ENCODE measurements at regions not wholly inside any gene's neighbourhood (a gene's known extent, or its start where the extent isn't known, plus 50 kb on each side); places are given as distances from the start of the nearest gene placed in this dataset.
"Not testable (repeated sequence)": the region's sequence is repeated elsewhere in the genome, so short reads cannot be mapped to it uniquely, and the experiment has no call there.

DNA sequence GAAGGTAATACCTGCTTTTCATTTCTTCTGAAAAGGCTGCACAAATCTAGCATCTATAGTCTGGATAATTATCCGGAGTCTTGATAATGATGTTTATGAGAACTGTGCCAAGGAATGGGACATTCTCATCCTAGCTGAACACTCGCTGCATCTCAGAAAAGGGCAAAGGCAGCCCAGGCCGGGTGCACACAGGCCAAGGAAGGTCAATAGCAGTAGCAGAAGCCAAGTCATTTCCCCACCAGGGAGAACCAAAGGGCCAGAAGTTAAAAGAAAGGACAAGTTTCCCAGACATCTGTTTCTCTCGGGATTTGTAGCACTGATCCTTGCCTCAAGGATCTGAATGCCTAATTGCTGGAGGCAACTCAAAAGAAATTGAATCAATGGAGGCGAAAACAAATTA is 66.1 kb upstream of the ANKRD55 start:
- ATAC-seq (ENCODE audit: insufficient number of reproducible peaks, low FRiP score, low read depth) (no peak), DNase-seq (ENCODE audit: low spot score) (no peak)
- Histone ChIP-seq H3K36me3 (no peaks in the 10 kb centered on the region), H3K27ac (no peak overlapping the region), H3K4me1 (ENCODE audit: control insufficient read depth in 1 of 2, low read depth in 2 of 2) (peaks cover 5 to 19% of the 10 kb centered on the region in 2 donors), H3K27me3 (replicated peaks; ENCODE audit: insufficient read depth) (no peaks in the 10 kb centered on the region), H3K9me3 (no peaks in the 10 kb centered on the region), H3K4me3 (no peak overlapping the region)
- TF ChIP-seq CTCF (IDR thresholded peaks at IDR 0.05): no peak

DNA sequence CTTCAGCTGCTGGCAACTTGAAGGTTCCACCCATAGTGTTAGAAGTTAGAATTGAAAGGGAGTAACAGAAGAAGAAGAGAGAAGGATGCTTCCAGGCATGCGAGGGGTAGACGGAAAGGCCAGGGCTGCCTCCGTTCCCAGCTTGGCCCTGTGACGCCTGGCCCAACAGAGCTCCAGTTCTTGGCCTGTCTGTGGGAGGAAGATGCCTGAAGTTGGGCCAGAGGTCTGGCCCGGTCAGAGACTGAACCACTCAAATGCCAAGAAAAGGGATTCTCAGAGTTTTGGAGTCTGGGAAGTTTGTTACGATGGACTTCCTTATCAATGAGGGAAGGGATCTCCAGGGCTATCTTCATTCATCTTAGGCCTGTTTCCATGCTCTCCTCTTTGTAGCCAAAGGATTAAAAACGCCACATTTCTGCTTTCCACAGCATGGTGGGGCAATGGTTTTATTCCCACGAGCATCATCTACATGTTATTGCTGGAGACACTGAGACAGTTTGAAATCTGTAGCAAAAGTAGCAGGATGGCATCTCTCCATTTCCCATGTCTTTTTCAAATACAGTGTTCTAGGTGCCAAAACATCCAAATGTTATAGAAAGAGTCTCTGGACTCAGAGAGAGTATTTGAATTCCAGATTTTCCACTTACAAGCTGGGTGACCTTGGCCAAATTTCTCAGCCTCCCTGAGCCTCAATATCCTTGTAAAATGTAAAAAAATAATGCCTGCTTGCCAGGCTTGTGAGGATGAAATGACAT is 65.4 kb upstream of the ANKRD55 start:
- TF ChIP-seq CTCF (IDR thresholded peaks at IDR 0.05): no peak
- ATAC-seq (ENCODE audit: insufficient number of reproducible peaks, low FRiP score, low read depth): no peak
- H3K4me3 ChIP-seq: no peak overlapping the region
- DNase-seq (ENCODE audit: low spot score): no peak
- H3K27ac ChIP-seq: no peak overlapping the region
- no peaks in the 10 kb centered on the region for H3K36me3 ChIP-seq
- H3K27me3 ChIP-seq (replicated peaks; ENCODE audit: insufficient read depth): no peaks in the 10 kb centered on the region
- peaks cover 5 to 19% of the 10 kb centered on the region in 2 donors for H3K4me1 ChIP-seq (ENCODE audit: control insufficient read depth in 1 of 2, low read depth in 2 of 2)
- H3K9me3 ChIP-seq: no peaks in the 10 kb centered on the region

DNA sequence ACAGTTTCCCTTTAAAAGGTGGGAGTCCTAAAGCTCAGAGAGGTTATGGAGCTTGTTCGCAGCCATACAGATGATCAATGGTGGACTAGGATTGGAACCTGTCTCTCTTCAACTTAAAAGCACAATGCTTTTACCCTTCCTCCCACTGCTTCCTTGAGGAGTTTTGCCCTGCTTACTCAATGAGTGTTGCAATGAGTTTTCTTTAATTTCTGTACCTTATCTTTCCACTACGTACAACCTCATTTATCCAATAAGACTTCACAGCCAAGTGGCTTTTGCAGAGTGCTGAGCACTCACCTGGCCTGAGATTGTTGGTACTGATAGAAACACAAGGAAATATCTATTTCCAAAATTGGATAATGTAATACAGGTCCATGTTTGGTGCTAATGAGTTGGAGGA is 64.7 kb upstream of the ANKRD55 start:
- TF ChIP-seq CTCF (IDR thresholded peaks at IDR 0.05): no peak
- H3K27ac ChIP-seq: no peak overlapping the region
- no peak overlapping the region for H3K4me3 ChIP-seq
- no peaks in the 10 kb centered on the region for H3K36me3 ChIP-seq
- peaks cover 5 to 19% of the 10 kb centered on the region in 2 donors for H3K4me1 ChIP-seq (ENCODE audit: control insufficient read depth in 1 of 2, low read depth in 2 of 2)
- H3K27me3 ChIP-seq (replicated peaks; ENCODE audit: insufficient read depth): no peaks in the 10 kb centered on the region
- DNase-seq (ENCODE audit: low spot score) (no peak), ATAC-seq (ENCODE audit: insufficient number of reproducible peaks, low FRiP score, low read depth) (no peak)
- no peaks in the 10 kb centered on the region for H3K9me3 ChIP-seq

DNA sequence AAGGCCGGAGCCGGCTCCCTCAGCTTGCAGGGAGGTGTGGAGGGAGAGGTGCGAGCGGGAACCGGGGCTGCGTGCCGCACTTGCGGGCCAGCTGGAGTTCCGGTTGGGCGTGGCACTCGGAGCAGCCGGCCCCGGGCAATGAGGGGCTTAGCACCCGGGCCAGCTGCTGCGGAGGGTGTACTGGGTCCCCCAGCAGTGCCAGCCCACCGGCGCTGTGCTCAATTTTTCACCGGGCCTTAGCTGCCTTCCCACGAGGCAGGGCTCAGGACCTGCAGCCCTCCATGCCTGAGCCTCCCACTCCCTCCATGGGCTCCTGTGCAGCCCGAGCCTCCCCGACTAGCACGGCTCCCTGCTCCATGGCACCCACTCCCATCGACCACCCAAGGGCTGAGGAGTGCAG is 62.2 kb upstream of the ANKRD55 start:
- H3K4me3 ChIP-seq; H3K36me3 ChIP-seq; ATAC-seq (ENCODE audit: insufficient number of reproducible peaks, low FRiP score, low read depth); H3K27ac ChIP-seq; H3K27me3 ChIP-seq (replicated peaks; ENCODE audit: insufficient read depth); DNase-seq (ENCODE audit: low spot score); H3K9me3 ChIP-seq: not testable (repeated sequence)
- H3K4me1 ChIP-seq (ENCODE audit: control insufficient read depth in 1 of 2, low read depth in 2 of 2): peaks cover 5 to 19% of the 10 kb centered on the region in 2 donors

DNA sequence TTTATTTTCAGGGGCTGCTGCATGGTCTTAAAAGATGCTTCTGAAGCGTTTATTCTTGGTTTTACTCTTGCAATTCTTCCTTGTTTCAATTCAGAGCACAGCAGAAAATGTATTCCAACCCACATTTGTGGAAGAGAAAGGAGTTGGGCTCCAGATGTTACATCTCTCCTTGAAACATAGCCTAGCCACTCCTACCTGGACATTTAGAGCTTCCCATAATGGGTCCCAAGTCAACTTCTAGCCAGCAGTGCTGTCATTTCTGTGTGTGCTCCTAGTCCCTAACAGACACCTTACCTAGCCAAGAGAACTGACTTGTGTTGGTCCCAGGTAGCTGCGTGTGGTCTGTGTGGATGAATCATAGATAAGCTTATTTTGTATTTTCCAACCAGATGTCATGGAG is 61.2 kb upstream of the ANKRD55 start:
- no peak overlapping the region for H3K27ac ChIP-seq
- DNase-seq (ENCODE audit: low spot score) (no peak), ATAC-seq (ENCODE audit: insufficient number of reproducible peaks, low FRiP score, low read depth) (no peak)
- no peak overlapping the region for H3K4me3 ChIP-seq
- peaks cover 5 to 17% of the 10 kb centered on the region in 2 donors for H3K4me1 ChIP-seq (ENCODE audit: control insufficient read depth in 1 of 2, low read depth in 2 of 2)
- H3K36me3 ChIP-seq: no peaks in the 10 kb centered on the region
- H3K9me3 ChIP-seq: no peaks in the 10 kb centered on the region
- no peaks in the 10 kb centered on the region for H3K27me3 ChIP-seq (replicated peaks; ENCODE audit: insufficient read depth)
- no peak for TF ChIP-seq CTCF (IDR thresholded peaks at IDR 0.05)

GRCh38 chr5:56292874-56293273 is 59.7 kb upstream of the ANKRD55 start:
- not testable (repeated sequence) for H3K9me3 ChIP-seq; H3K27me3 ChIP-seq (replicated peaks; ENCODE audit: insufficient read depth); H3K27ac ChIP-seq; H3K4me3 ChIP-seq; ATAC-seq (ENCODE audit: insufficient number of reproducible peaks, low FRiP score, low read depth); DNase-seq (ENCODE audit: low spot score); H3K36me3 ChIP-seq; H3K4me1 ChIP-seq (ENCODE audit: control insufficient read depth in 1 of 2, low read depth in 2 of 2)

All from thoracic aorta (tissue), 2 donors.